ENCODE measurements at regions not wholly inside any gene's neighbourhood (a gene's known extent, or its start where the extent isn't known, plus 50 kb on each side); places are given as distances from the start of the nearest gene placed in this dataset.

GRCh38 chr1:238323490-238323889 is 432.8 kb upstream of the ZP4 start:
- H3K4me3 ChIP-seq (ENCODE audit: low read depth, low read length), result no peak overlapping the region
- no peak overlapping the region for H3K27ac ChIP-seq (ENCODE audit: extremely low read depth, low read depth, low read length)
- TF ChIP-seq, protein P1, sequence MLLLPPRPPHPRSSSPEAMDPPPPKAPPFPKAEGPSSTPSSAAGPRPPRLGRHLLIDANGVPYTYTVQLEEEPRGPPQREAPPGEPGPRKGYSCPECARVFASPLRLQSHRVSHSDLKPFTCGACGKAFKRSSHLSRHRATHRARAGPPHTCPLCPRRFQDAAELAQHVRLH (tag by site-specific recombination; IDR thresholded peaks at IDR 0.05), result no peak
- TF ChIP-seq ZFHX2 (tag by site-specific recombination; conservative IDR thresholded peaks at IDR 0.05) (no peak), REPIN1 (tag by site-specific recombination; IDR thresholded peaks at IDR 0.05; ENCODE audit: low read depth) (no peak), GLI4 (tag by site-specific recombination; IDR thresholded peaks at IDR 0.05) (no peak), ZNF48 (tag by site-specific recombination; IDR thresholded peaks at IDR 0.05) (no peak), BCL11A (tag by site-specific recombination; IDR thresholded peaks at IDR 0.05; ENCODE audit: low read depth) (no peak), PRDM2 (tag by site-specific recombination; IDR thresholded peaks at IDR 0.05; ENCODE audit: borderline replicate concordance) (no peak), ZNF571 (tag by site-specific recombination; IDR thresholded peaks at IDR 0.05) (no peak), EGR2 (tag by site-specific recombination; IDR thresholded peaks at IDR 0.05; ENCODE audit: low read depth) (no peak), SALL2 (tag by site-specific recombination; IDR thresholded peaks at IDR 0.05; ENCODE audit: borderline replicate concordance) (no peak)
- TF ChIP-seq, protein P2, sequence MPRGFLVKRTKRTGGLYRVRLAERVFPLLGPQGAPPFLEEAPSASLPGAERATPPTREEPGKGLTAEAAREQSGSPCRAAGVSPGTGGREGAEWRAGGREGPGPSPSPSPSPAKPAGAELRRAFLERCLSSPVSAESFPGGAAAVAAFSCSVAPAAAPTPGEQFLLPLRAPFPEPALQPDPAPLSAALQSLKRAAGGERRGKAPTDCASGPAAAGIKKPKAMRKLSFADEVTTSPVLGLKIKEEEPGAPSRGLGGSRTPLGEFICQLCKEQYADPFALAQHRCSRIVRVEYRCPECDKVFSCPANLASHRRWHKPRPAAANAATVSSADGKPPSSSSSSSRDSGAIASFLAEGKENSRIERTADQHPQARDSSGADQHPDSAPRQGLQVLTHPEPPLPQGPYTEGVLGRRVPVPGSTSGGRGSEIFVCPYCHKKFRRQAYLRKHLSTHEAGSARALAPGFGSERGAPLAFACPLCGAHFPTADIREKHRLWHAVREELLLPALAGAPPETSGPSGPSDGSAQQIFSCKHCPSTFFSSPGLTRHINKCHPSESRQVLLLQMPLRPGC (tag by site-specific recombination; IDR thresholded peaks at IDR 0.05), result no peak
- no peaks in the 10 kb centered on the region for H3K9me3 ChIP-seq (ENCODE audit: control insufficient read depth, insufficient read depth, low read depth, low read length)
- ChIA-PET CTCF (interaction anchor here (0.7 to 1.0 kb wide), 2 partner anchors 85 to 544 kb away, joined by 3 read pairs; no protein-coding TSS in a partner anchor), POLR2A (interaction anchor here (0.6 kb wide), 1 partner anchor 9 kb away, joined by 3 read pairs; no protein-coding TSS in a partner anchor)
- no peaks in the 10 kb centered on the region for H3K4me1 ChIP-seq (ENCODE audit: control insufficient read depth, insufficient read depth, low read length)
- no peaks in the 10 kb centered on the region for H3K36me3 ChIP-seq (ENCODE audit: control insufficient read depth in 2 of 2, insufficient read depth in 1 of 2, low read length in 2 of 2)

GRCh38 chr1:238319957-238320356 is 429.2 kb upstream of the ZP4 start:
- Histone ChIP-seq H3K4me3 (ENCODE audit: low read depth, low read length) (no peak overlapping the region), H3K27ac (ENCODE audit: extremely low read depth, low read depth, low read length) (no peak overlapping the region), H3K4me1 (ENCODE audit: control insufficient read depth, insufficient read depth, low read length) (no peaks in the 10 kb centered on the region), H3K36me3 (ENCODE audit: control insufficient read depth in 2 of 2, insufficient read depth in 1 of 2, low read length in 2 of 2) (no peaks in the 10 kb centered on the region), H3K9me3 (ENCODE audit: control insufficient read depth, insufficient read depth, low read depth, low read length) (no peaks in the 10 kb centered on the region; the same call in 1 of the 2 replicates)
- POLR2A ChIA-PET, result no interaction called here
- CTCF ChIA-PET, result no interaction called here
- TF ChIP-seq ZFP69B (tag by site-specific recombination; IDR thresholded peaks at IDR 0.05) (no peak), ZFP3 (tag by site-specific recombination; IDR thresholded peaks at IDR 0.05; ENCODE audit: low read depth) (no peak), TSHZ1 (tag by site-specific recombination; IDR thresholded peaks at IDR 0.05; ENCODE audit: borderline replicate concordance) (no peak), ZNF664 (tag by site-specific recombination; IDR thresholded peaks at IDR 0.05) (no peak), ZNF202 (tag by site-specific recombination; IDR thresholded peaks at IDR 0.05; ENCODE audit: borderline replicate concordance) (no peak), BCL11A (tag by site-specific recombination; IDR thresholded peaks at IDR 0.05; ENCODE audit: low read depth) (no peak), ZNF48 (tag by site-specific recombination; IDR thresholded peaks at IDR 0.05) (no peak), ZNF645 (tag by site-specific recombination; IDR thresholded peaks at IDR 0.05) (no peak), ZNF214 (tag by site-specific recombination; IDR thresholded peaks at IDR 0.05; ENCODE audit: borderline replicate concordance) (no peak), KLF17 (tag by site-specific recombination; IDR thresholded peaks at IDR 0.05) (no peak), ZNF221 (tag by site-specific recombination; IDR thresholded peaks at IDR 0.05; ENCODE audit: borderline replicate concordance) (no peak), ZNF701 (tag by site-specific recombination; IDR thresholded peaks at IDR 0.05) (no peak)
